RCC 7860 (cell line): ENCODE measurements at regions not wholly inside any gene's neighbourhood (a gene's known extent, or its start where the extent isn't known, plus 50 kb on each side); places are given as distances from the start of the nearest gene placed in this dataset.

Experiments
- DNase-seq: peaks from one replicate; pipeline ENCODE4 v3.0.0-alpha.2; 2015; ENCODE audit warnings: low spot score
- FAIRE-seq: peaks from 2 replicates; lab custom pipeline; 2012; peaks lifted over from hg19 to GRCh38; lab: Jason Lieb, UNC

GRCh38 chr5:10853154-10853553 is 92.1 kb upstream of the DAP start:
- no peak for FAIRE-seq
- no peak for DNase-seq

- FAIRE-seq (no peak), DNase-seq (no peak)
Observed at GRCh38 chr5:10849278-10849677, 88.2 kb upstream of the DAP start.

- DNase-seq (no peak), FAIRE-seq (no peak)
Observed at GRCh38 chr5:10844016-10844415, 83.0 kb upstream of the DAP start.

GRCh38 chr5:10842823-10843222 is 81.8 kb upstream of the DAP start:
- FAIRE-seq (no peak), DNase-seq (no peak)

GRCh38 chr5:10839916-10840599 is 79.0 kb upstream of the DAP start:
- FAIRE-seq (no peak), DNase-seq (no peak)

DNA sequence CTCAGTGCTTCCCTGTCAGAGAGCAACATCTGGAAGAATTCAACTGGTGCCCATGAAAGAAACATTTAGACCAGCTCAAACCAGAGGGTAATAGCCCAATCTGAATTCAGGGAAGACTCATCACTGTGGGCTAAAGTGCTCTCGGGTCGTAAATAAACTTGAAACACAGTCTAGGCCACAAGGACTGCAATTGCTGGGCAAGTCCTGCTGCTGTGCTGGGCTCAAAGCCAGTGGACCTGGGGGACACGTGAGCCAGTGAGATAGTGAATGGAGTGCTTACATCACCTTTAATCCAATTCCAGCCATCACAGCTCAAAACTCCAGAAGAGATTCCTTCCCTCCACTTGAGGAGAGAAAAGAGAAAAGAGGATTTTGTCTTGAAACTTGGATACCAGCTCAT is 78.1 kb upstream of the DAP start:
- DNase-seq (no peak), FAIRE-seq (no peak)

- no peak for DNase-seq
- FAIRE-seq = no peak
Observed at GRCh38 chr5:10838038-10838437, 77.0 kb upstream of the DAP start.

GRCh38 chr5:10836986-10837385 is 76.0 kb upstream of the DAP start:
- FAIRE-seq = no peak
- DNase-seq = peak; percentile 33

- no peak for DNase-seq
- FAIRE-seq = no peak
Observed at GRCh38 chr5:10834695-10835094, 73.7 kb upstream of the DAP start.

- FAIRE-seq = no peak
- no peak for DNase-seq
Observed at GRCh38 chr5:10832987-10833386, 72.0 kb upstream of the DAP start.

GRCh38 chr5:10832421-10832820 is 71.4 kb upstream of the DAP start:
- DNase-seq (no peak), FAIRE-seq (no peak)

DNA sequence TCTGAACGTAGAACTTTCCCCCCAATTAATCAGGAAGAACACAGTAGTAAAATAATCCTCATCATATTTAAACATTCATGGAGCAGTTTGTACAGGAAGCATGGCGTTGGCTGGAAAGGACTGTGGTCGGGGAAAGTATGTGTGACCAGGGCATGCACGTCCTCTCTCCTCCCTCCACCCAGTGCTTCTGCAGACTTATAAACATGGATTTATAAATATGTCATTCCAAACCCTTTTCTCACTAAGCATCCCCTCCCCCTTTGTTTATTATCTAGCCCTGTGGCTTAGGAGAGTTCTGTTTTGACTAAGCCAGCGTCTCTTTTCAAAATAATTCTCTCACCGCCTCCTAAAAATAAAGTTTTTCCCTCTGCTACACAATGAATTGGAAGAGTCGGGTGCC is 70.4 kb upstream of the DAP start:
- FAIRE-seq (no peak), DNase-seq (no peak)

DNA sequence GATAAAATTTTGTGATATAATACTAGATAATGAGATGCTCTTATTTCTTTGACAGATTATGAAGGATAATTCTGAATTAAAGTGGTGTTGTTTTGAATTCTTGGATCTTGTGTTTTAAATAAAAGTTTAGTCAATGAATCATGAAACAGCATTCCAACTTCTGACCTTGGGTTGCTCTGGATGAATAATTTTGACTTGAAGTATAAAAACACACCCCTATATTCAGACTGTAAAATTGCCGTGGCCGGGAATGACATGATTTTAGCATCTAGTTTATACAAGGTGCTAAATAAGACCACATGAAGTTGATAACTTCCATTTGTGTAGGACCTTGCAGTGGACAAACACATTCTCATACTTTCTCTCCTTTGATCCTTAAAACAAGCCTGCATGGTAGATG is 67.2 kb upstream of the DAP start:
- no peak for DNase-seq

DNA sequence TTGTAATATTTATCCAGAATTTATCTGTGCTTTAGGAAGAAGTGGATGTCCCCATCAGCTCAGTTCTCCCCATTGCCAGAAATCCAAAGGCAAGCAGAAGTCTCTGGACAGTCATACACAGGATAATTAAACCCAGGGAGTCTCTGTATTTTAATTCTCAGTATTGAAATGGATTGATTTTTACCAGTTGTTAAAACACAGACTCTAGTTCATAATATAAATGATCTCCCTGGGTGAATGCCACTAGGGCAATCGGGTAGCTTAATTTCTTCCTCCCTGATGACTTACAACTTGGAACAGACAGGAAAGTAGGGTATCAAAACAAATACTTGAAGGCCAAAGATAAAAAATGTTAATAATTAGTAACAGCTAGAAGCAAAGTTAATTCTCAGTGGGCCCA is 66.5 kb upstream of the DAP start:
- FAIRE-seq (no peak), DNase-seq (no peak)

More for the DNA sequence above, 67.2 kb upstream of the DAP start:
- FAIRE-seq = peak; percentile 48

- DNase-seq = no peak
- no peak for FAIRE-seq
Observed at GRCh38 chr5:10826971-10827370, 65.9 kb upstream of the DAP start.

DNA sequence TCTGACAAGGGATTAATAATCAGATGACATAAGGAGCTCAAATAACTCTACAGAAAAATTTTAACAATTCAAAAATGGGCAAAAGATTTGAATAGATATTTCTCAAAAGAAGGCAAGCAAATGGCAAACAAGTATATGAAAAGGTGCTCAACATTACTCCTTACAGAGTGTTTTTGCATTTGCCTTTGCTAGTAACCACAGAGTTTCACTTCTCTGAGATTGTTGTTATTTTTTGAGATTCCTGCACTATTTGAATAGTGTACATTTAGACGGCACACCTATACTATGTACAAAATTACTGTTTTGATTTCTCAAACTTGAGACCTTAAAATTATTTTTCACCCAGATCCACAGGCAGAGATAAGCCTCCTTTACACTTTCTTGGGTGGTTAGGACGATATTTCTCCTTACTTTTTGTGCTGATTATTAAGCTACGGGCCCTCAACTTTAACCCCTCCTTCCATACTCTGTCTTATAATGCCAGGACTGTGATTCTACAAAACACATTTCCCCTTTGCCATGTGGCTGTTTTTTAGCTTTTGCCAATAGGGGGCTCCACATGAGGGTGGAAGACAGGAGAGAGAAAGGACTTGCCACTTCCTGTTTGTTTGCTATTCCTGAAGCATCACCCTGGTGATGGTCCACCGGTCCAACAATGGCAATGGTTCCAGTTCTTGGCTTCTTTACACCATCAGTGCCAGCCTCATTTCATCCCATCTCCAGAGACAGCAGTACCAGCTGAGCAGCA is 65.0 kb upstream of the DAP start:
- DNase-seq (no peak), FAIRE-seq (no peak)

DNA sequence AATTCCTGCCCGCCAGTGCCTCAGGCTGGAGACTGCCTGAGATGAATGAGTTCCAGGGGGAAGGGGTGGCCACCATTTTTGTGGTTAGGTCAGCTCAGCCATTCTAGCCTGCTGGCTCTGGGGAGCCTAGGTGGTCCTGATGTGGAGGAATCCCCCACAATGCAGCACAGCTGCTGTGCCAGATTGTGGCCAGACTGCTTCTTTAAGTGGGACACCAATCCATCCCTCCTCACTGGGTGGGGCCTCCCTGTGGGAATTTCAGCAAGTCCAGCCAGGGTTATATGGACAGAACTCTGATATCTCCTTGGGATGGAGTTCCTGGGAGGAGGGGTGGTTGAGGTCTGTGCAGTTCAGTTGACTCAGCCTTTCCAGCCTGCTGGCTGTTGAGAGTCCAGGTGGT is 51.2 kb upstream of the DAP start:
- DNase-seq = no peak
- FAIRE-seq = no peak
